HUES48 (cell line): ENCODE measurements at regions not wholly inside any gene's neighbourhood (a gene's known extent, or its start where the extent isn't known, plus 50 kb on each side); places are given as distances from the start of the nearest gene placed in this dataset.
"Not testable (repeated sequence)": the region's sequence is repeated elsewhere in the genome, so short reads cannot be mapped to it uniquely, and the experiment has no call there.

Experiments
- H3K27ac ChIP-seq: one replicate; pipeline ENCODE4 v1.7.0; 2013; ENCODE audit warnings: low read depth, low read length, inconsistent platforms
- H3K27me3 ChIP-seq: 2 replicates; pipeline ENCODE4 v1.6.1; 2013; ENCODE audit warnings: mild to moderate bottlenecking, low read length; ENCODE audit not compliant: control insufficient read depth, insufficient read depth
- H3K36me3 ChIP-seq: 2 replicates; pipeline ENCODE4 v1.6.1; 2013; ENCODE audit warnings: low read length; ENCODE audit not compliant: control insufficient read depth, insufficient read depth
- H3K4me1 ChIP-seq: 2 replicates; pipeline ENCODE4 v1.6.1; 2013; ENCODE audit warnings: mild to moderate bottlenecking, low read length; ENCODE audit not compliant: control insufficient read depth, insufficient read depth
- H3K4me3 ChIP-seq: 2 replicates; pipeline ENCODE4 v1.5.1; 2013; ENCODE audit warnings: mild to moderate bottlenecking, low read depth, low read length
- H3K9ac ChIP-seq: 2 replicates; pipeline ENCODE4 v1.6.1; 2013; ENCODE audit warnings: mild to moderate bottlenecking, low read depth, low read length, moderate library complexity
- H3K9me3 ChIP-seq: 2 replicates; pipeline ENCODE4 v1.6.1; 2013; ENCODE audit warnings: low read length; ENCODE audit not compliant: control insufficient read depth, insufficient read depth

DNA sequence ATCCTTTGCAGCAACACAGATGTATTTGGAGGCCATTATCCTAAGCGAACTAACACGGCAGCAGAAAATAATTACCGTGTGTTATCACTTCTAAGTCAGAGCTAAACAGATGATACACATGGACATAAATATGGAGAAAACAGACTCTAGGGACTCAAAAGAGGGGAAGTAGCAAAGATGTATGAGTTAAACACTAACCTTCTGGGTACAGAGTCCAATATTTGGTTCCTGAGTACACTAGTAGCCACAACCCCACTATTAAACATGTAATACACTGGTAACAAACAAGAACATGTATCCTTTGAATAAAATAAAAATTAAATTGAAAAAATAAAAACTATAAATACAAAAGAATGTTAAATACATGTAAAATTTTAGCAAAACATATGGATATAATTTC is 118.0 kb upstream of the SLITRK5 start:
- Histone ChIP-seq H3K4me3 (no peak overlapping the region), H3K27me3 (no peaks in the 10 kb centered on the region), H3K27ac (no peak overlapping the region), H3K4me1 (peaks cover 4% of the 10 kb centered on the region; the same call in 1 of the 2 replicates), H3K36me3 (no peaks in the 10 kb centered on the region), H3K9ac (no peak overlapping the region), H3K9me3 (no peaks in the 10 kb centered on the region)

DNA sequence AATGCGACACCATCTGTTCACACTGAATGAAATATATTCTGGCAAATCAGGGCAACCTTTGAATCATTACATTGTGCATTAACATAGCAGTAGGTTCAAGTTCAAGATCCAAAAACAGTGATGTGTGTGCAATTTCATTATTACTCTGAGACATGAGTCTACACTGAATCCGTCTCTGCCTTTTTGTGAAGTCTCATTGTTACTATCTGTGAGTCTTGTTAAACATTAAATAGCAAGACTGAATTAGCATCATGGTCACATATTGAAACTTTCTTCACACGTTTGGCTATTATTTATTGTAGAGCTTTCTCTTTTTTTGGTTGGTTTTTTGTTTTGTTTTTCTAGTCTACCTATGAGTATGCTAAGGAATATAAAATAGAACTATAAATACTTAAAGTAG is 117.1 kb upstream of the SLITRK5 start:
- no peak overlapping the region for H3K9ac ChIP-seq
- H3K27ac ChIP-seq: no peak overlapping the region
- H3K9me3 ChIP-seq: no peaks in the 10 kb centered on the region

DNA sequence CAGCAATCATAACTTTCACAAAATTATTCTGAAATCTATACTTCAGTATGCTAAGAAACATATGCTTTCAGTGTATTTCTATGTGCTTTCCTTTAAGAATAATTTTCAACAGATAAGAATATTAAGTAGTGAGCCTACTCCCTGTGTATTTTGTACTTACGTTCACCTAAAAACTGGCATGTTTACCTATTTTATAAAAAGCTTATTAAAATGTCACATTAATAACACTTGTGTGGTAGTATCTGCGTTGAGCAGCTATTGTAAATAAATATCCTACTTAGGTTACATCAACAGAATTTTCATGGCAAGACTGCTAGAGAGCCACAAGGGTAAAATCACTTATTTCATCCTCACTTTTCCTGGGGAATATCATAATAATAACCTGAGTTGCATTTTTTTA is 113.4 kb upstream of the SLITRK5 start:
- no peak overlapping the region for H3K4me3 ChIP-seq
- H3K9me3 ChIP-seq: no peaks in the 10 kb centered on the region; the same call in 1 of the 2 replicates
- no peak overlapping the region for H3K9ac ChIP-seq
- H3K4me1 ChIP-seq: peaks cover 4% of the 10 kb centered on the region; the same call in 1 of the 2 replicates
- no peak overlapping the region for H3K27ac ChIP-seq
- no peaks in the 10 kb centered on the region for H3K36me3 ChIP-seq
- no peaks in the 10 kb centered on the region for H3K27me3 ChIP-seq

More for the DNA sequence above, 117.1 kb upstream of the SLITRK5 start:
- Histone ChIP-seq H3K36me3 (no peaks in the 10 kb centered on the region), H3K4me3 (no peak overlapping the region), H3K4me1 (peaks cover 4% of the 10 kb centered on the region; the same call in 1 of the 2 replicates), H3K27me3 (no peaks in the 10 kb centered on the region)

DNA sequence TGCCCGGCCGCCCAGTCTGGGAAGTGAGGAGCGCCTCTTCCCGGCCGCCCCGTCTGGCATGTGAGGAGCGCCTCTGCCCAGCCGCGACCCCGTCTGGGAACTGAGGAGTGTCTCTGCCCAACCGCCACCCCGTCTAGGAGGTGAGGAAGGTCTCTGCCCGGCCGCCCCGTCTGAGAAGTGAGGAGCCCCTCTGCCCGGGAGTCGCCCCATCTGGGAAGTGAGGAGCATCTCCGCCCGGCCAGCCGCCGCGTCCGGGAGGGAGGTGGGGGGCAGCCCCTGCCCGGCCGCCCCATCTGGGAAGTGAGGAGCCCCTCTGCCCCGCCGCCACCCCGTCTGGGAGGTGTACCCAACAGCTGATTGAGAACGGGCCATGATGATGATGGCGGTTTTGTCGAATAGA is 109.6 kb upstream of the SLITRK5 start:
- not testable (repeated sequence) for H3K9ac ChIP-seq, H3K36me3 ChIP-seq, H3K9me3 ChIP-seq, H3K27me3 ChIP-seq, H3K4me1 ChIP-seq, H3K27ac ChIP-seq, H3K4me3 ChIP-seq

DNA sequence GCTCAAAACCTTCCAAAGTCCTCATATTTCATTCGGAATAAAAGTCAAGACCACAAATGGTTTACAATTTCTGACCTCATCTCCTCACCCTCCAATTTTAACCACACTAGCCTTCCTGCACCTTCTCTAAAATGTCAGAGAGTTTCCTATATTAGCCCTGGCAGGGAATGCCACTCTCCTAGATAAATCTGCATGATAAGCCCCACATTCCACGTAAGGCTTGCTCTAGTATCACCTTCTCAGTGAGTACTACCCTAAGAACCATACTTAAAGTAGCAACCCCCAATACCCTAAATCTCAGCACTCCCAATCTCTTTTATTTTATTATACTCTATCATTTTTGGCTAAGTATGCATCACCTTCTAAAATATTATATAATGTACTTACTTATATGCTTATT is 100.5 kb upstream of the SLITRK5 start:
- H3K27me3 ChIP-seq: no peaks in the 10 kb centered on the region
- no peak overlapping the region for H3K4me3 ChIP-seq
- H3K36me3 ChIP-seq: no peaks in the 10 kb centered on the region
- H3K9ac ChIP-seq: no peak overlapping the region
- H3K4me1 ChIP-seq: no peaks in the 10 kb centered on the region
- H3K9me3 ChIP-seq: no peaks in the 10 kb centered on the region
- H3K27ac ChIP-seq: no peak overlapping the region

DNA sequence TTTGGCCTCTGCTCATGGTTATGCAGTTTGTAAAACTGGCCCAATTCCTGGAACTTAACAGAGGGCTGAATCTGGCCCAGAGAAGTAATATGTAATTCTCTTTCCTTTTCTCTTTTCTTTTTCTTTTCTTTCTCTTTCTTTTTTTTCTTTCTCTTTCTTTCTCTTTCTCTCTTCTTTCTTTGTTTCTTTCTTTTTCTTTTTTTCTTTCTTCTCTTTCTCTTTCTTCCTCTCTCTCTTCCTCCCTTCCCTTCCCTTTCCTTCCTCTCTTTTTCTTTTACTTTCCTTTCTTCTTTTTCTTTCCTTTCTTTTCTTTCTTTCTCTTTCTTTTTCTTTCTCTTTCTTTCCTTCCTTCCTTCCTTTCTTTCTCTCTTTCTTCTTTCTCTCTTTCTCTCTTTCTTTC is 88.8 kb upstream of the SLITRK5 start:
- Histone ChIP-seq H3K36me3 (no peaks in the 10 kb centered on the region), H3K27me3 (no peaks in the 10 kb centered on the region), H3K4me3 (no peak overlapping the region), H3K4me1 (no peaks in the 10 kb centered on the region), H3K9ac (no peak overlapping the region), H3K9me3 (no peaks in the 10 kb centered on the region), H3K27ac (no peak overlapping the region)

DNA sequence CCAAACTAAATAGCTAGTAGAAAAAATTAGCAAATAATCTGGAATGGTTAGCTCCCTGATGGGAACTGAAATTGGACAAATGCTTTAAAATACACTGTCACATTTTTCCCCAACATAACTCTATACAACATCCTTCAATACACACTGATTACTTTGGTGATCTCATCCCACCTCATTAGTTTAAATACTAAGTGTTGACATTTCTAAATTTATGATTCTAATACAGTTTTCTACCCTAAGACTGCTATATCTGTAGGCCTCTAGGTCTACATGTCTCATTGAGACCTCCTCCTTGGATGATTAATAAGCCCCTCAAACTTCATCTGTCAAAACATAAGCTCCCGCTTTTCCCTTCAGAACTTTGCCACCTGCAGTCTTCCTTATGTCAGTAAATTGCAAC is 80.7 kb upstream of the SLITRK5 start:
- no peak overlapping the region for H3K27ac ChIP-seq
- H3K9me3 ChIP-seq: no peaks in the 10 kb centered on the region
- no peak overlapping the region for H3K4me3 ChIP-seq
- no peaks in the 10 kb centered on the region for H3K4me1 ChIP-seq
- no peak overlapping the region for H3K9ac ChIP-seq
- no peaks in the 10 kb centered on the region for H3K27me3 ChIP-seq
- H3K36me3 ChIP-seq: no peaks in the 10 kb centered on the region

DNA sequence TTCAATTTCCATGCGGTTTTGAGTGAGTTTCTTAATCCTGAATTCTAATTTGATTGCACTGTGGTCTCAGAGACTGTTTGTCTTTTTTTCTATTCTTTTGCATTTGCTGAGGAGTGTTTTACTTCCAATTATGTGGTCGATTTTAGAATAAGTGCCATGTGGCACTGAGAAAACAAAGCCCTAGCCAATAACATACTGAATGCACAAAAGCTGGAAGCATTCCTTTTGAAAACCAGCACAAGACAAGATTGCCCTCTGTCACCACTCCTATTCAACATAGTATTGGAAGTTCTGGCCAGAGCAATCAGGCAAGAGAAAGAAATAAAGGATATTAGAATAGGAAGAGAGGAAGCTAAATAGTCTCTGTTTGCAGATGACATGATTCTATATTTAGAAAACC is 66.7 kb upstream of the SLITRK5 start:
- H3K27ac ChIP-seq, H3K9ac ChIP-seq, H3K9me3 ChIP-seq, H3K4me3 ChIP-seq, H3K4me1 ChIP-seq, H3K36me3 ChIP-seq, H3K27me3 ChIP-seq: not testable (repeated sequence)

DNA sequence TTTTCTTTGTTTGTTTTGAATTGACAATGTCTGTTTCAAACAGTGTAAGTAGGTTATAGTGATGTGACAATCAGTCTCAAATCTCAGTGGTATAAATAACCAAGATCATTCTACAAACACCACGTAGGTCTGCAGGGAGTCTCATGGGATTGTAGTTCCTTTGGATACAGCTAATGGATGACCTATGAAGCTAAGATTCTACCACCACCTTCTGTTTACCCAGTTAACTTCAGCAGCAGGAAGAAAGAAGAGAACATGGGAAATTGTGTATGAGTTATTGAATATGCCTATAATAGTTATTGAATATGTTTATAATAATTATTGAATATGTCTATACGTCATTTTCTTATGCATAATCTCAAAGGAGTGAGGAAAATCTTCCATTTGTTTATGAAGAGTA is 63.9 kb upstream of the SLITRK5 start:
- Histone ChIP-seq H3K4me1 (no peaks in the 10 kb centered on the region), H3K9me3 (no peaks in the 10 kb centered on the region), H3K9ac (no peak overlapping the region), H3K36me3 (no peaks in the 10 kb centered on the region), H3K4me3 (no peak overlapping the region), H3K27ac (no peak overlapping the region), H3K27me3 (no peaks in the 10 kb centered on the region)

DNA sequence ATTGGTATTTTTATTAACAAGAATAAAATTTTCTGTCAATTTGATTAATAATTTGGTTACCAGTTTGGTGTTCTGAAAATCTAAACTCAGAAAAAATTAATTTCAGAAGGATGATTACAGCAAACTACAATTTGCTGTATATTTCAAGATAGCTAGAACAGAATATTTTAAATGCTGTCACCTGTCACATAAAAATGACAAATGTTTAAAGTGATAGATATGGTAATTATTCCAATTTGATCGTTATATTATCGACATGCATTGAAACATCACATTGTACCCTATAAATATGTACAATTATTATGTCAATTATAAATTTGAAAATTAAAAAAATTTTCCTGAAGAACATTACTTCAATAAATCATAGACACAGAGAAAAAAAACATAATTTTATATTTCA is 56.9 kb upstream of the SLITRK5 start:
- Histone ChIP-seq H3K36me3 (no peaks in the 10 kb centered on the region), H3K4me3 (no peak overlapping the region), H3K4me1 (no peaks in the 10 kb centered on the region), H3K9ac (no peak overlapping the region), H3K27ac (no peak overlapping the region), H3K9me3 (no peaks in the 10 kb centered on the region), H3K27me3 (no peaks in the 10 kb centered on the region)
